HUES48 (cell line): ENCODE measurements at regions not wholly inside any gene's neighbourhood (a gene's known extent, or its start where the extent isn't known, plus 50 kb on each side); places are given as distances from the start of the nearest gene placed in this dataset.
"Not testable (repeated sequence)": the region's sequence is repeated elsewhere in the genome, so short reads cannot be mapped to it uniquely, and the experiment has no call there.

ENCODE experiments used
- H3K27ac ChIP-seq: one replicate; pipeline ENCODE4 v1.7.0; 2013; ENCODE audit warnings: low read depth, low read length, inconsistent platforms
- H3K27me3 ChIP-seq: 2 replicates; pipeline ENCODE4 v1.6.1; 2013; ENCODE audit warnings: mild to moderate bottlenecking, low read length; ENCODE audit not compliant: control insufficient read depth, insufficient read depth
- H3K36me3 ChIP-seq: 2 replicates; pipeline ENCODE4 v1.6.1; 2013; ENCODE audit warnings: low read length; ENCODE audit not compliant: control insufficient read depth, insufficient read depth
- H3K4me1 ChIP-seq: 2 replicates; pipeline ENCODE4 v1.6.1; 2013; ENCODE audit warnings: mild to moderate bottlenecking, low read length; ENCODE audit not compliant: control insufficient read depth, insufficient read depth
- H3K4me3 ChIP-seq: 2 replicates; pipeline ENCODE4 v1.5.1; 2013; ENCODE audit warnings: mild to moderate bottlenecking, low read depth, low read length
- H3K9ac ChIP-seq: 2 replicates; pipeline ENCODE4 v1.6.1; 2013; ENCODE audit warnings: mild to moderate bottlenecking, low read depth, low read length, moderate library complexity
- H3K9me3 ChIP-seq: 2 replicates; pipeline ENCODE4 v1.6.1; 2013; ENCODE audit warnings: low read length; ENCODE audit not compliant: control insufficient read depth, insufficient read depth

GRCh38 chr1:182229451-182229850 lies 162.1 kb downstream of the GLUL start:
- Histone ChIP-seq H3K27me3 (no peaks in the 10 kb centered on the region), H3K27ac (no peak overlapping the region), H3K9me3 (no peaks in the 10 kb centered on the region), H3K36me3 (no peaks in the 10 kb centered on the region), H3K4me3 (no peak overlapping the region), H3K9ac (no peak overlapping the region), H3K4me1 (peaks cover 10% of the 10 kb centered on the region)

GRCh38 chr1:182227864-182228547 lies 163.6 kb downstream of the GLUL start:
- H3K9me3 ChIP-seq, result no peaks in the 10 kb centered on the region
- no peak overlapping the region for H3K4me3 ChIP-seq
- H3K36me3 ChIP-seq, result no peaks in the 10 kb centered on the region
- H3K9ac ChIP-seq, result no peak overlapping the region
- no peaks in the 10 kb centered on the region for H3K27me3 ChIP-seq
- H3K27ac ChIP-seq, result no peak overlapping the region
- H3K4me1 ChIP-seq, result peaks cover 10% of the 10 kb centered on the region

GRCh38 chr1:182226618-182227017 lies 165.0 kb downstream of the GLUL start:
- H3K4me1 ChIP-seq, result peaks cover 10% of the 10 kb centered on the region
- no peak overlapping the region for H3K4me3 ChIP-seq
- no peaks in the 10 kb centered on the region for H3K36me3 ChIP-seq
- no peaks in the 10 kb centered on the region for H3K27me3 ChIP-seq
- no peak overlapping the region for H3K9ac ChIP-seq
- H3K9me3 ChIP-seq, result no peaks in the 10 kb centered on the region
- H3K27ac ChIP-seq, result no peak overlapping the region

- H3K27me3 ChIP-seq, H3K4me1 ChIP-seq, H3K9ac ChIP-seq, H3K27ac ChIP-seq, H3K9me3 ChIP-seq, H3K36me3 ChIP-seq, H3K4me3 ChIP-seq: not testable (repeated sequence)
These were observed 164.2 kb upstream of the ZNF648 start for GRCh38 chr1:182225755-182226154.

DNA sequence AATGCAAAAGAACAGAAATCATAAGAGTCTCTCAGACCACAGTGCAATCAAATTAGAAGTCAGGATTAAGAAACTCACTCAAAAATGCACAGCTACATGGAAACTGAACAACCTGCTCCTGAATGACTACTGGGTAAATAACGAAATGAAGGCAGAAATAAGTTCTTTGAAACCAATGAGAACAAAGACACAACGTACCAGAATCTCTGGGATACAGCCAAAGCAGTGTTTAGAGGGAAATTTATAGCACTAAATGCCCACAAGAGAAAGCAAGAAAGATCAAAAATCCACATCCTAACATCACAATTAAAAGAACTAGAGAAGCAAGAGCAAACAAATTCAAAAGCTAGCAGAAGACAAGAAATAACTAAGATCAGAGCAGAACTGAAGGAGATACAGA lies 160.5 kb upstream of the ZNF648 start:
- not testable (repeated sequence) for H3K27ac ChIP-seq, H3K9ac ChIP-seq, H3K27me3 ChIP-seq, H3K4me3 ChIP-seq, H3K9me3 ChIP-seq, H3K4me1 ChIP-seq, H3K36me3 ChIP-seq

DNA sequence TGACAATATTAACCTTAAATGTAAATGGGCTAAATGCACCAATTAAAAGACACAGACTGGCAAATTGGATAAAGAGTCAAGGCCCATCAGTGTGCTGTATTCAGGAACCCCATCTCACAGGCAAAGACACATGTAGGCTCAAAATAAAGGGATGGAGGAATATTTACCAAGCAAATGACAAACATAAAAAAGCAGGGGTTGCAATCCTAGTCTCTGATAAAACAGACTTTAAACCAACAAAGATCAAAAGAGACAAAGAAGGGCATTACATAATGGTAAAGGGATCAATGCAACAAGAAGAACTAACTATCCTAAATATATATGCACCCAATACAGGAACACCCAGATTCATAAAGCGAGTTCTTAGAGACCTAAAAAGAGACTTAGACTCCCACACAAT lies 159.9 kb upstream of the ZNF648 start:
- H3K4me3 ChIP-seq, H3K4me1 ChIP-seq: not testable (repeated sequence)

DNA sequence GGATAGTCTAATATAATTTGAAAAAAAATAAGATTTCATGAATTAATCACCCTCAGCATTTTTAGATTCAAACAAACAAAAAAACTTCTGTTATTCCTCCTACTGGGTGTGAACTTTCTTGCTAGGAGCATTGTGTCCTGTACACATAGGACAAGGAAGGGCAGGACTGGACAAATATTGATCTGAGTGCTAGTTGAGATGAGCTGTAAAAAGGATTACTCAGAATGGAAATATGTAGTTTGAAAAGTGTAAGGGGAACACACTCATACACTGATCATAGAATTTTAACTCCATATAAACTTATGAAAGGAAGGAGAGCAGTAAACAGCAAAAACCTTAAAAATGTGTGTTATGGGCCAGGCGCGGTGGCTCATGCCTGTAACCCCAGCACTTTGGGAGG lies 156.5 kb upstream of the ZNF648 start:
- Histone ChIP-seq H3K27ac (no peak overlapping the region), H3K36me3 (no peaks in the 10 kb centered on the region), H3K9ac (no peak overlapping the region), H3K4me3 (no peak overlapping the region), H3K27me3 (no peaks in the 10 kb centered on the region), H3K4me1 (no peaks in the 10 kb centered on the region), H3K9me3 (no peaks in the 10 kb centered on the region)

More for the DNA sequence above, 159.9 kb upstream of the ZNF648 start:
- H3K9ac ChIP-seq, H3K27me3 ChIP-seq, H3K27ac ChIP-seq, H3K36me3 ChIP-seq, H3K9me3 ChIP-seq: not testable (repeated sequence)

DNA sequence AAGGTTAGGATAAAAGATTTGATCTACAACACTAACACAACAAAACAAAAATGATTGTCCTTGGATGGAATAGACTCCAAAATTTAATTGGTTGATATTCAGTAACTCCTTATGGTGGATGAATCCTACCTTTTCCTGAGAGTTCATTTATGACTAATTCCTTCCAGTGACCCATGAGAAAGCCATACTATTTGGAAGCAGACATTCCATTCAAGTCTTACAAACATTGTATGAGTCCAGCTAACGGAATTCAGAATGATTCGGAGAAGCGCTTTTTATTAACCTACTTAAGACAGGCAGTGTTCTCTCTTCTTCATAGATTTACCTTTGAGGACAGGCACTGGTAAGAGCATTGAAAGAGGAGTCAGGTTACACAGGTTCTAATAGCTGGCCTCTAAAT lies 155.6 kb upstream of the ZNF648 start:
- no peaks in the 10 kb centered on the region for H3K27me3 ChIP-seq
- H3K9me3 ChIP-seq, result no peaks in the 10 kb centered on the region
- no peak overlapping the region for H3K9ac ChIP-seq
- no peaks in the 10 kb centered on the region for H3K4me1 ChIP-seq
- H3K36me3 ChIP-seq, result no peaks in the 10 kb centered on the region
- no peak overlapping the region for H3K27ac ChIP-seq
- no peak overlapping the region for H3K4me3 ChIP-seq

DNA sequence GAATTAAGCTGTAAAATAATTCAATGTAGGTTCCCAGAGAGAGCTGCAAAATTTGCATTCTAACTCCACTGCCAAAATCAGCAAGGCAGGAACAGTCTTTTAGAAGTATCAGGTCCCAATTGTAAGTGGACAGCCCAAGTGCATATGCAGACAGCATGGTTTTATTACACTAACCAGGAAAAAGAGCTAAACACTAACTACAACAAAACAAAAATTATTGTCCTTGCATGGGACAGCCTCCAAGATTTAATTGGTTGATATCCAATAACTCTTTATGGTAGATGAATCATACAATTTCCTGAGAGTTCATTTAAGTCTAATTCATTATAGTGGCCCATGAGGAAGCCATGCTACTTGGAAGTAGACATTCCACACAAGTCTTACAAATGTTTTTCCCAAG lies 154.3 kb upstream of the ZNF648 start:
- Histone ChIP-seq H3K27me3 (no peaks in the 10 kb centered on the region), H3K4me3 (no peak overlapping the region), H3K9me3 (no peaks in the 10 kb centered on the region), H3K9ac (no peak overlapping the region), H3K36me3 (no peaks in the 10 kb centered on the region), H3K27ac (no peak overlapping the region), H3K4me1 (no peaks in the 10 kb centered on the region)

DNA sequence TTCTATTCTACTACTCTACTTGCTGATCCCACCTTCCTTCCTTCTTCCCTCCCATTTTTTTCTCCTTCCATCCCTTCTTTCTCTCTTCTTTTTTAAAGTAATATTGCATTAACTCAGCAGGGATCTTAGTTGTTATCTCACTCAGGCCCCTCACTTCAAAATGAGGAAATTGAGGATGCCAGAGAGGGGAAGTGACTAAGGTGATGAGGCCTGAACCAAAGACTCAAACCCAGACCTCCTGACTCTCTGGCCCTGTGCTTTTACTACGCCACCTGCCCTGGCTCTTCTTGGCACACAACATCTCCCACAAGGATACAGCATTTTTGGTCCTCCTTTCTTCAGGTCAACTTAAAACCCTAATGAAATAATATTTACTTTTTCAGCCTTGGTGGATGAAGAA lies 151.7 kb upstream of the ZNF648 start:
- Histone ChIP-seq H3K4me3 (no peak overlapping the region), H3K36me3 (no peaks in the 10 kb centered on the region), H3K27me3 (no peaks in the 10 kb centered on the region), H3K27ac (no peak overlapping the region), H3K9me3 (no peaks in the 10 kb centered on the region), H3K4me1 (no peaks in the 10 kb centered on the region), H3K9ac (no peak overlapping the region)

- Histone ChIP-seq H3K4me1 (no peaks in the 10 kb centered on the region), H3K4me3 (no peak overlapping the region), H3K9me3 (no peaks in the 10 kb centered on the region), H3K27me3 (no peaks in the 10 kb centered on the region), H3K9ac (no peak overlapping the region), H3K36me3 (no peaks in the 10 kb centered on the region), H3K27ac (no peak overlapping the region)
These were observed 149.9 kb upstream of the ZNF648 start for GRCh38 chr1:182211386-182211785.

DNA sequence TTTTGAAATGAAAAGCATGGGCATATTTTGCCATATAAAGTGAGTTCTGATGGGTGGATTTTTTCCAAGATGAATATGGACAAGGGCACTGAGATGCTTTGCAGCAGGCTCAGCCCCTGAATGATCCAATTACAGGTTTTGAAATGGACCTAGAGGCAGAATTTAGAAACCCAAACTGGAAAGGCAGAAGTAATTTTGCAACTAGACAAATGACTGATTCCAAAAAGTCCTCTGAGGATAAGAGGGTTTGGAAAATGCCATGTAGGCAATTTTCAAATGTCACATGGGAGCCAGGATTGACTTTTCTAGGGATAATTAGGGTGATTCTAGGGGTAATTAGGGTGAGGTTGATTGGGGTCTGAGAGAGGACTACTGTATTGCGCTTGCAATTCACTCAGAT lies 148.9 kb upstream of the ZNF648 start:
- H3K9me3 ChIP-seq, result no peaks in the 10 kb centered on the region
- H3K4me1 ChIP-seq, result no peaks in the 10 kb centered on the region
- H3K27me3 ChIP-seq, result no peaks in the 10 kb centered on the region
- H3K9ac ChIP-seq, result no peak overlapping the region
- no peak overlapping the region for H3K4me3 ChIP-seq
- H3K36me3 ChIP-seq, result no peaks in the 10 kb centered on the region
- no peak overlapping the region for H3K27ac ChIP-seq
